Activated CD4-positive, alpha-beta memory T cell treated with anti-CD3 and anti-CD28 coated beads, Interleukin-2, amount 10 ng/mL, durations not matched to agents 7 days and 5 days (primary cell): ENCODE measurements at regions not wholly inside any gene's neighbourhood (a gene's known extent, or its start where the extent isn't known, plus 50 kb on each side); places are given as distances from the start of the nearest gene placed in this dataset.

Source experiments
- CTCF ChIA-PET: fragments of 350-600 bp; sonication (Branson Sonifier 250); formaldehyde crosslinking; loops from one replicate; lab custom pipeline; 2021; ENCODE audit warnings: antibody characterized with exemption, inconsistent platforms; lab: Charles Lee
- POLR2A ChIA-PET: fragments of 350-600 bp; sonication (Branson Sonifier 250); formaldehyde crosslinking; loops from one replicate; lab custom pipeline; 2021; ENCODE audit warnings: antibody characterized with exemption; lab: Charles Lee
- DNase-seq: peaks from one replicate; pipeline ENCODE4 v3.0.0-alpha.2; 2020
- H3K27ac Mint-ChIP-seq: one replicate; pipeline ENCODE4 v1.8.0; 2021; ENCODE audit warnings: mild to moderate bottlenecking, mixed read lengths
- H3K27me3 Mint-ChIP-seq: one replicate; pipeline ENCODE4 v1.8.0; 2021; ENCODE audit warnings: mixed read lengths
- H3K36me3 Mint-ChIP-seq: one replicate; pipeline ENCODE4 v1.8.0; 2021; ENCODE audit warnings: low read depth, mixed read lengths
- H3K4me1 Mint-ChIP-seq: one replicate; pipeline ENCODE4 v1.8.0; 2021; ENCODE audit warnings: mixed read lengths
- H3K4me3 Mint-ChIP-seq: one replicate; pipeline ENCODE4 v1.8.0; 2021; ENCODE audit warnings: mild to moderate bottlenecking, mixed read lengths
- H3K9me3 Mint-ChIP-seq: one replicate; pipeline ENCODE4 v1.8.0; 2021; ENCODE audit warnings: mixed read lengths

GRCh38 chr16:51427085-51427484 lies 276.0 kb upstream of the SALL1 start:
- Mint-ChIP-seq H3K9me3 (peaks cover 10% of the 10 kb centered on the region), H3K4me1 (no peaks in the 10 kb centered on the region), H3K36me3 (no peaks in the 10 kb centered on the region), H3K27ac (no peak overlapping the region), H3K4me3 (no peak overlapping the region), H3K27me3 (no peaks in the 10 kb centered on the region)
- no peak for DNase-seq
- ChIA-PET POLR2A (no interaction called here), CTCF (no interaction called here)

- Mint-ChIP-seq H3K9me3 (peaks cover 6% of the 10 kb centered on the region), H3K4me3 (no peak overlapping the region), H3K27me3 (no peaks in the 10 kb centered on the region), H3K27ac (no peak overlapping the region), H3K4me1 (no peaks in the 10 kb centered on the region), H3K36me3 (no peaks in the 10 kb centered on the region)
- CTCF ChIA-PET, result no interaction called here
- POLR2A ChIA-PET, result no interaction called here
- no peak for DNase-seq
These were observed 275.2 kb upstream of the SALL1 start for GRCh38 chr16:51426276-51426675.

GRCh38 chr16:51420247-51420646 lies 269.2 kb upstream of the SALL1 start:
- Mint-ChIP-seq H3K27me3 (no peaks in the 10 kb centered on the region), H3K9me3 (peaks cover 5% of the 10 kb centered on the region), H3K4me3 (no peak overlapping the region), H3K4me1 (no peaks in the 10 kb centered on the region), H3K36me3 (no peaks in the 10 kb centered on the region), H3K27ac (no peak overlapping the region)
- POLR2A ChIA-PET, result no interaction called here
- CTCF ChIA-PET, result no interaction called here
- no peak for DNase-seq

GRCh38 chr16:51419768-51420167 lies 268.7 kb upstream of the SALL1 start:
- CTCF ChIA-PET, result no interaction called here

GRCh38 chr16:51418258-51418657 lies 267.2 kb upstream of the SALL1 start:
- Mint-ChIP-seq H3K4me1 (no peaks in the 10 kb centered on the region), H3K36me3 (no peaks in the 10 kb centered on the region), H3K9me3 (peaks cover 6% of the 10 kb centered on the region), H3K27me3 (no peaks in the 10 kb centered on the region), H3K4me3 (no peak overlapping the region), H3K27ac (no peak overlapping the region)
- ChIA-PET CTCF (no interaction called here), POLR2A (no interaction called here)
- DNase-seq, result no peak

More at GRCh38 chr16:51419768-51420167, 268.7 kb upstream of the SALL1 start:
- DNase-seq, result no peak
- Mint-ChIP-seq H3K36me3 (no peaks in the 10 kb centered on the region), H3K27ac (no peak overlapping the region), H3K4me1 (no peaks in the 10 kb centered on the region), H3K4me3 (no peak overlapping the region), H3K9me3 (peaks cover 5% of the 10 kb centered on the region), H3K27me3 (no peaks in the 10 kb centered on the region)
- POLR2A ChIA-PET, result no interaction called here

GRCh38 chr16:51416926-51417325 lies 265.9 kb upstream of the SALL1 start:
- Mint-ChIP-seq H3K4me3 (no peak overlapping the region), H3K27ac (no peak overlapping the region), H3K27me3 (no peaks in the 10 kb centered on the region), H3K9me3 (peaks cover 8% of the 10 kb centered on the region), H3K36me3 (no peaks in the 10 kb centered on the region), H3K4me1 (no peaks in the 10 kb centered on the region)
- DNase-seq, result no peak
- ChIA-PET POLR2A (no interaction called here), CTCF (no interaction called here)

- H3K27ac Mint-ChIP-seq, result no peak overlapping the region
- CTCF ChIA-PET, result no interaction called here
- no peaks in the 10 kb centered on the region for H3K27me3 Mint-ChIP-seq
These were observed 259.1 kb upstream of the SALL1 start for GRCh38 chr16:51410125-51410524.

GRCh38 chr16:51409001-51409675 lies 258.1 kb upstream of the SALL1 start:
- Mint-ChIP-seq H3K36me3 (no peaks in the 10 kb centered on the region), H3K27ac (no peak overlapping the region), H3K4me3 (no peak overlapping the region), H3K27me3 (no peaks in the 10 kb centered on the region), H3K9me3 (peaks cover 8% of the 10 kb centered on the region), H3K4me1 (no peaks in the 10 kb centered on the region)
- ChIA-PET CTCF (no interaction called here), POLR2A (no interaction called here)
- no peak for DNase-seq

More at GRCh38 chr16:51410125-51410524, 259.1 kb upstream of the SALL1 start:
- Mint-ChIP-seq H3K9me3 (peaks cover 10% of the 10 kb centered on the region), H3K4me1 (no peaks in the 10 kb centered on the region), H3K36me3 (no peaks in the 10 kb centered on the region), H3K4me3 (no peak overlapping the region)
- DNase-seq, result no peak
- POLR2A ChIA-PET, result no interaction called here

- ChIA-PET POLR2A (no interaction called here), CTCF (interaction anchor here (0.5 kb wide), 1 partner anchor 574 kb away, joined by 3 read pairs; no protein-coding TSS in a partner anchor)
- Mint-ChIP-seq H3K27ac (no peak overlapping the region), H3K9me3 (peaks cover 8% of the 10 kb centered on the region), H3K36me3 (no peaks in the 10 kb centered on the region), H3K27me3 (no peaks in the 10 kb centered on the region), H3K4me1 (no peaks in the 10 kb centered on the region), H3K4me3 (no peak overlapping the region)
- no peak for DNase-seq
These were observed 257.3 kb upstream of the SALL1 start for GRCh38 chr16:51408357-51408756.

- H3K4me1 Mint-ChIP-seq, result no peaks in the 10 kb centered on the region
- no peaks in the 10 kb centered on the region for H3K27me3 Mint-ChIP-seq
- peaks cover 7% of the 10 kb centered on the region for H3K9me3 Mint-ChIP-seq
- H3K36me3 Mint-ChIP-seq, result no peaks in the 10 kb centered on the region
- ChIA-PET POLR2A (no interaction called here), CTCF (interaction anchor here (0.5 kb wide), 1 partner anchor 574 kb away, joined by 3 read pairs; no protein-coding TSS in a partner anchor)
- DNase-seq, result no peak
- no peak overlapping the region for H3K4me3 Mint-ChIP-seq
- H3K27ac Mint-ChIP-seq, result no peak overlapping the region
These were observed 256.9 kb upstream of the SALL1 start for GRCh38 chr16:51407921-51408320.

- no peaks in the 10 kb centered on the region for H3K27me3 Mint-ChIP-seq
- DNase-seq, result no peak
- POLR2A ChIA-PET, result no interaction called here
- H3K36me3 Mint-ChIP-seq, result no peaks in the 10 kb centered on the region
- H3K4me1 Mint-ChIP-seq, result no peaks in the 10 kb centered on the region
- H3K4me3 Mint-ChIP-seq, result no peak overlapping the region
- no peak overlapping the region for H3K27ac Mint-ChIP-seq
- peaks cover 6% of the 10 kb centered on the region for H3K9me3 Mint-ChIP-seq
- CTCF ChIA-PET, result no interaction called here
These were observed 256.1 kb upstream of the SALL1 start for GRCh38 chr16:51407199-51407598.

- H3K4me1 Mint-ChIP-seq, result no peaks in the 10 kb centered on the region
- H3K4me3 Mint-ChIP-seq, result no peak overlapping the region
- no peaks in the 10 kb centered on the region for H3K27me3 Mint-ChIP-seq
- peaks cover 6% of the 10 kb centered on the region for H3K9me3 Mint-ChIP-seq
- no peak overlapping the region for H3K27ac Mint-ChIP-seq
- no peak for DNase-seq
- no peaks in the 10 kb centered on the region for H3K36me3 Mint-ChIP-seq
- POLR2A ChIA-PET, result no interaction called here
- CTCF ChIA-PET, result no interaction called here
These were observed 254.3 kb upstream of the SALL1 start for GRCh38 chr16:51405361-51405760.

- no peaks in the 10 kb centered on the region for H3K27me3 Mint-ChIP-seq
- POLR2A ChIA-PET, result no interaction called here
- no peak overlapping the region for H3K4me3 Mint-ChIP-seq
- H3K27ac Mint-ChIP-seq, result no peak overlapping the region
- H3K36me3 Mint-ChIP-seq, result no peaks in the 10 kb centered on the region
- no peak for DNase-seq
- no peaks in the 10 kb centered on the region for H3K4me1 Mint-ChIP-seq
- peaks cover 6% of the 10 kb centered on the region for H3K9me3 Mint-ChIP-seq
- CTCF ChIA-PET, result no interaction called here
These were observed 253.3 kb upstream of the SALL1 start for GRCh38 chr16:51404386-51404785.

- Mint-ChIP-seq H3K9me3 (peaks cover 6% of the 10 kb centered on the region), H3K27ac (no peak overlapping the region), H3K4me1 (no peaks in the 10 kb centered on the region), H3K27me3 (no peaks in the 10 kb centered on the region), H3K36me3 (no peaks in the 10 kb centered on the region), H3K4me3 (no peak overlapping the region)
- no peak for DNase-seq
- POLR2A ChIA-PET, result no interaction called here
- CTCF ChIA-PET, result no interaction called here
These were observed 251.7 kb upstream of the SALL1 start for GRCh38 chr16:51402785-51403184.
